Spleen (tissue), 7 donors: ENCODE measurements at regions not wholly inside any gene's neighbourhood (a gene's known extent, or its start where the extent isn't known, plus 50 kb on each side); places are given as distances from the start of the nearest gene placed in this dataset.

Source experiments
- CTCF ChIP-seq, 11 experiments: fragments of 200-600 bp in 7 of 11; fragments of 450-650 bp in 4 of 11; sonication (generic) in 4 of 11; IDR thresholded peaks in 8 of 11; conservative IDR thresholded peaks in 3 of 11; 1 replicate in 7 of 11; 2 replicates in 4 of 11; pipeline versions ENCODE4 v1.4.0 to v1.8.0; 2016 to 2021; ENCODE audit warnings: antibody characterized with exemption in 11 of 11, inconsistent platforms in 4 of 11, mild to moderate bottlenecking in 1 of 11
- POLR2A ChIP-seq, 3 donors: fragments of 450-650 bp; IDR thresholded peaks; one replicate each; pipeline ENCODE4 v1.5.1; 2017; ENCODE audit warnings: antibody characterized with exemption in 3 of 3, mild to moderate bottlenecking in 1 of 3
- POLR2AphosphoS5 ChIP-seq, 3 donors: sonication (generic); formaldehyde crosslinking; IDR thresholded peaks; one replicate each; pipeline ENCODE4 v1.5.1; 2017; ENCODE audit warnings: antibody characterized with exemption in 3 of 3
- donor health status: DM: no; HTN: no; CAD: no; lungs with moderate emphysema.
- donor health status: DM: no; HTN: no; CAD: no.
- donor health status: DM: no; HTN: no; CAD: no.

GRCh38 chr9:18015116-18015515 lies 436.2 kb downstream of the SH3GL2 start:
- TF ChIP-seq POLR2A (IDR thresholded peaks at IDR 0.05): no peak
- TF ChIP-seq CTCF (IDR thresholded peaks at IDR 0.05 in 8 of 11, conservative IDR thresholded peaks at IDR 0.05 in 3 of 11): no peak
- no peak for TF ChIP-seq POLR2AphosphoS5 (IDR thresholded peaks at IDR 0.05)
